ENCODE measurements at regions not wholly inside any gene's neighbourhood (a gene's known extent, or its start where the extent isn't known, plus 50 kb on each side); places are given as distances from the start of the nearest gene placed in this dataset.

DNA sequence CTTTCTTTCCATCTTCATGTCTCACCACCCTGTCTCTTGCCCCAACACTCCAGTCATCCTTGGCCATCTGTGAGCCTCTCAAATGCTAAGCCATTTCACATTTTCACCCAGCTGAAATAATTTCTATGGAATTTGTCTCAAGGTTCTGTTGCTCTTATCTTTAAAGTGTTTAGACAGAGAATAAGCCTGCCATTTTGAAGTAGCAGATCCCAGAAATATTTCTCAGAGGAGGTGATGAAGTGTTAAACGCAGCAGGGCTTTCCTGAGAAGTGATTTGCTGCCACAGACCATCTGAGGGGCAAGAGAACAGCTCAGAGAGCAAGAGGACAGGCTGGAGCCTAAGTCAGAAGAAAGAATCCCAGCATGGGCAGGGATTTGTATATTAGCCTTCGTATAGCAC, 71.6 kb upstream of the CLMN start:
- Histone ChIP-seq H3K4me3 (no peak overlapping the region), H3K9me3 (no peaks in the 10 kb centered on the region), H3K27ac (no peak overlapping the region), H3K36me3 (no peaks in the 10 kb centered on the region), H3K9ac (ENCODE audit: low read depth in 2 of 2, low read length in 2 of 2) (no peak overlapping the region), H3K4me1 (no peaks in the 10 kb centered on the region), H3K27me3 (no peaks in the 10 kb centered on the region)
- intact Hi-C loops (cut with DNase I), result no loop called here
- TF ChIP-seq CTCF (IDR thresholded peaks at IDR 0.05), result no peak
- no peak for DNase-seq

DNA sequence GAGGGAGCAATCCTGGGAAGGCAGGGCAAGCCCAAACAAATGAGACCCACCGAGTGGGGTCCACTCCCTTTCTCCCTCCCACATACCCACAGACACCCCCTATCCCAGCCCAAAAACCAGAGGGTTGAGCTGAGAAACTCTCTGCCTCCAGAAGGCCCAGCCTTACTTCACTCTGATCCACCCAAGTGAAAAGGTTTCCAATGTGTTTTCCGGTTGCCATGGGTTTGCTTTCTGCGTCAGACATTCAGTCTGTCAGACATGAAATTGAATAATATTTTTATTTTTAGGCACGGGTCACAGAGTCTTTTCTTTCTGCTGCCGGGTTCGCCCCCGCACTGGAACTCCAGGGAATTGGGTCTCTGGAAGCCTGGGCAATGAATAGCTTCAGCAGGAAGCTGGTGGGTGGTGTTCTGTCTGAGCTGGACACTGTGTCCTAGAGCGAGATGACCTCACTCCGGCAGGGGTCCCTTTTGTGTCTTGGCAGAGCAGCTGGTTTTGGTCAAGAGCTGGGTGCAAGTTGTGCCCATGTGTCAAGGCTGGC, 69.8 kb upstream of the CLMN start:
- no peaks in the 10 kb centered on the region for H3K36me3 ChIP-seq
- no peaks in the 10 kb centered on the region for H3K27me3 ChIP-seq
- H3K9ac ChIP-seq (ENCODE audit: low read depth in 2 of 2, low read length in 2 of 2), result no peak overlapping the region
- no peak for TF ChIP-seq CTCF (IDR thresholded peaks at IDR 0.05)
- H3K27ac ChIP-seq, result no peak overlapping the region
- DNase-seq, result no peak
- no peaks in the 10 kb centered on the region for H3K9me3 ChIP-seq
- H3K4me1 ChIP-seq, result no peaks in the 10 kb centered on the region
- H3K4me3 ChIP-seq, result no peak overlapping the region
- intact Hi-C loops (cut with DNase I), result no loop called here

GRCh38 chr14:95388699-95389098, 69.0 kb upstream of the CLMN start:
- Histone ChIP-seq H3K4me1 (no peaks in the 10 kb centered on the region), H3K27me3 (no peaks in the 10 kb centered on the region), H3K9ac (ENCODE audit: low read depth in 2 of 2, low read length in 2 of 2) (no peak overlapping the region), H3K9me3 (no peaks in the 10 kb centered on the region), H3K27ac (no peak overlapping the region), H3K4me3 (no peak overlapping the region), H3K36me3 (no peaks in the 10 kb centered on the region)
- DNase-seq, result no peak
- intact Hi-C loops (cut with DNase I), result no loop called here
- no peak for TF ChIP-seq CTCF (IDR thresholded peaks at IDR 0.05)

DNA sequence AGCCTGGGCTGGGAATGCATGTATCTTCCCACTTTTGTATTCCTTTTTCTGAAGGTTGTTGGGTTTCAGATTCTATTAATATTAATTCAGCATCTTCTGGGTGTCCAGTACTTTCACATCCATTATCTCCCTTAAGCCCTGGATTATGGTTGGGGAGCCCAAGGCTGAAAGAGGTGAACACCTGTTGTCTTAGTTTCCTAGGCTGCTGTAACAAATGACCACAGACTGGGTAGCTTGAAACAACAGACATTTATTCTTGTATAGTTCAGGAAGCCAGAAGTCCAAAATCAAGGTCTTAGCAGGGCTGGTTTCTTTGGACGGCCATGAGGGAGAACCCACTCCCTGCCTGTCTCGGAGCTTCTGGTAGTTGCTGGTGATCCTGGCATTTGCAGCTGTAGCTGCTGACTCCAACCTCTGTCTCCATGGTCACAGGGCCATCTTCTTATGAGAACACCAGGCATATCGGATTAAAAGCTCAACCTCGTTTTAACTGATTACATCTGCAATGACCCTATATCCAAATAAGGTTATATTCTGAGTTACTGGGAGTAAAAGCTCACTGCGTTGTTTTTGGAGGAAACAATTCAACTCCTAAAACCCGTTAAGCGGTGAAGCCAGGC, 68.2 kb upstream of the CLMN start:
- Histone ChIP-seq H3K4me3 (no peak overlapping the region), H3K4me1 (no peaks in the 10 kb centered on the region), H3K9me3 (no peaks in the 10 kb centered on the region), H3K27me3 (no peaks in the 10 kb centered on the region), H3K27ac (no peak overlapping the region), H3K36me3 (no peaks in the 10 kb centered on the region), H3K9ac (ENCODE audit: low read depth in 2 of 2, low read length in 2 of 2) (no peak overlapping the region)
- no peak for TF ChIP-seq CTCF (IDR thresholded peaks at IDR 0.05)
- intact Hi-C loops (cut with DNase I), result no loop called here
- DNase-seq, result no peak

GRCh38 chr14:95386536-95387095, 66.9 kb upstream of the CLMN start:
- Histone ChIP-seq H3K36me3 (no peaks in the 10 kb centered on the region), H3K9me3 (no peaks in the 10 kb centered on the region), H3K9ac (ENCODE audit: low read depth in 2 of 2, low read length in 2 of 2) (no peak overlapping the region), H3K27ac (no peak overlapping the region), H3K27me3 (no peaks in the 10 kb centered on the region), H3K4me3 (no peak overlapping the region), H3K4me1 (no peaks in the 10 kb centered on the region)
- intact Hi-C loops (cut with DNase I), result no loop called here
- no peak for DNase-seq
- TF ChIP-seq CTCF (IDR thresholded peaks at IDR 0.05), result no peak

All from colonic mucosa (tissue), 4 donors.